Hepatocyte (in vitro differentiated cells): ENCODE measurements at regions not wholly inside any gene's neighbourhood (a gene's known extent, or its start where the extent isn't known, plus 50 kb on each side); places are given as distances from the start of the nearest gene placed in this dataset.

Source experiments
- DNase-seq: peaks from one replicate; pipeline ENCODE4 v3.0.0-alpha.2; 2016; ENCODE audit warnings: low spot score
- H2AFZ ChIP-seq: fragments of 200-600 bp; sonication (generic); 2 replicates; pipeline ENCODE4 v1.6.0; 2016; ENCODE audit warnings: antibody characterized with exemption, mild to moderate bottlenecking
- H3K27ac ChIP-seq: fragments of 200-600 bp; sonication (generic); 2 replicates; pipeline ENCODE4 v1.5.1; 2016; ENCODE audit warnings: mild to moderate bottlenecking
- H3K27me3 ChIP-seq: fragments of 200-600 bp; sonication (generic); 2 replicates; pipeline ENCODE4 v1.6.1; 2016
- H3K36me3 ChIP-seq: fragments of 200-600 bp; sonication (generic); replicated peaks from 2 replicates; pipeline ENCODE4 v1.5.1; 2016; ENCODE audit warnings: low read depth; ENCODE audit not compliant: insufficient read depth
- H3K4me1 ChIP-seq: fragments of 200-600 bp; sonication (generic); 2 replicates; pipeline ENCODE4 v1.5.1; 2016; ENCODE audit warnings: mild to moderate bottlenecking, moderate library complexity; ENCODE audit not compliant: insufficient read depth
- H3K4me2 ChIP-seq: fragments of 200-600 bp; sonication (generic); 2 replicates; pipeline ENCODE4 v1.6.0; 2016
- H3K4me3 ChIP-seq: fragments of 200-600 bp; sonication (generic); 2 replicates; pipeline ENCODE4 v1.5.1; 2016; ENCODE audit warnings: mild to moderate bottlenecking
- H3K79me2 ChIP-seq: fragments of 200-600 bp; sonication (generic); 2 replicates; pipeline ENCODE4 v1.6.0; 2017; ENCODE audit warnings: mild to moderate bottlenecking
- H3K9me2 ChIP-seq: fragments of 200-600 bp; sonication (generic); replicated peaks from 2 replicates; pipeline ENCODE4 v1.6.0; 2017; ENCODE audit warnings: mild to moderate bottlenecking; ENCODE audit not compliant: insufficient read depth
- H3K9me3 ChIP-seq: fragments of 200-600 bp; sonication (generic); 2 replicates; pipeline ENCODE4 v1.5.1; 2016; ENCODE audit warnings: low read depth, mild to moderate bottlenecking
- H4K20me1 ChIP-seq: fragments of 200-600 bp; sonication (generic); 2 replicates; pipeline ENCODE4 v1.6.0; 2016; ENCODE audit warnings: mild to moderate bottlenecking; ENCODE audit not compliant: insufficient read depth, poor library complexity, severe bottlenecking
- EZH2 ChIP-seq: fragments of 200-600 bp; sonication (generic); IDR thresholded peaks from 2 replicates; pipeline ENCODE4 v1.6.1; 2016; ENCODE audit warnings: antibody characterized with exemption, mild to moderate bottlenecking, borderline replicate concordance
- EZH2phosphoT487 ChIP-seq: fragments of 200-600 bp; sonication (generic); IDR thresholded peaks from one replicate; pipeline ENCODE4 v1.6.1; 2018; ENCODE audit warnings: antibody characterized with exemption, mild to moderate bottlenecking, low read depth, moderate library complexity; ENCODE audit not compliant: unreplicated experiment, severe bottlenecking
- WGBS: methylation state at CpG from one replicate; pipeline ENCODE4 v1.1.6; 2016; ENCODE audit warnings: low lambda C conversion rate; ENCODE audit errors: missing lambda C conversion rate; 5-methylcytosine and 5-hydroxymethylcytosine counted together
- TF ChIP-seq, protein P1 (sequence below): fragments of 200-600 bp; sonication (generic); IDR thresholded peaks from 2 replicates; pipeline ENCODE4 v1.5.1; 2016; ENCODE audit warnings: antibody characterized with exemption, mild to moderate bottlenecking; ENCODE audit not compliant: poor library complexity

DNA sequence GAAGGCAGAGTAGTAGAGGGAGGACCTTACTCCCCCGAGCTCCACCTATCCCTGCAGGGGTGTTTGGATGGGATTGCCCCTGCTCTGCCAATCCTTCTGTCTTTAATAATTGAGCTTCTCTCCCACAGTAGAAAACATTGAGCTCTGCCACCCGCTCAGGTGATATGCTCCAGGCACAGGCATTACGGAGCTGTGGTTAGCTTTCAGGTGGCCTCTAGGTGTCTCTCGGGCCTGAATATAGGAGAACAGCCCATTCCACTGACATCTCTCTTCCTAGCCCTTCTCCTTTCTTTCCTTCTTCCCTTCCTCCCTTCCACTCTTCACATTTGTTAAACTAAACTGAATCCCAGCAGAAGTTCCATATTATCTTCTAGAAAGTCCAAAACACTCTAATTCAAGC is 203.4 kb downstream of the SYK start:
- Histone ChIP-seq H3K9me3 (no peaks in the 10 kb centered on the region), H3K4me1 (no peaks in the 10 kb centered on the region), H3K9me2 (no peaks in the 10 kb centered on the region), H3K36me3 (no peaks in the 10 kb centered on the region), H3K4me3 (no peak overlapping the region), H3K4me2 (no peak overlapping the region), H2AFZ (no peak overlapping the region), H3K79me2 (no peaks in the 10 kb centered on the region), H3K27ac (no peak overlapping the region), H4K20me1 (no peaks in the 10 kb centered on the region), H3K27me3 (no peaks in the 10 kb centered on the region)
- DNase-seq: no peak
- TF ChIP-seq, protein P1, sequence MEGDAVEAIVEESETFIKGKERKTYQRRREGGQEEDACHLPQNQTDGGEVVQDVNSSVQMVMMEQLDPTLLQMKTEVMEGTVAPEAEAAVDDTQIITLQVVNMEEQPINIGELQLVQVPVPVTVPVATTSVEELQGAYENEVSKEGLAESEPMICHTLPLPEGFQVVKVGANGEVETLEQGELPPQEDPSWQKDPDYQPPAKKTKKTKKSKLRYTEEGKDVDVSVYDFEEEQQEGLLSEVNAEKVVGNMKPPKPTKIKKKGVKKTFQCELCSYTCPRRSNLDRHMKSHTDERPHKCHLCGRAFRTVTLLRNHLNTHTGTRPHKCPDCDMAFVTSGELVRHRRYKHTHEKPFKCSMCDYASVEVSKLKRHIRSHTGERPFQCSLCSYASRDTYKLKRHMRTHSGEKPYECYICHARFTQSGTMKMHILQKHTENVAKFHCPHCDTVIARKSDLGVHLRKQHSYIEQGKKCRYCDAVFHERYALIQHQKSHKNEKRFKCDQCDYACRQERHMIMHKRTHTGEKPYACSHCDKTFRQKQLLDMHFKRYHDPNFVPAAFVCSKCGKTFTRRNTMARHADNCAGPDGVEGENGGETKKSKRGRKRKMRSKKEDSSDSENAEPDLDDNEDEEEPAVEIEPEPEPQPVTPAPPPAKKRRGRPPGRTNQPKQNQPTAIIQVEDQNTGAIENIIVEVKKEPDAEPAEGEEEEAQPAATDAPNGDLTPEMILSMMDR: peak; percentile 8
- no peak for TF ChIP-seq EZH2
- 62% methylated on average over 4 of the region's 4 CpGs for WGBS

DNA sequence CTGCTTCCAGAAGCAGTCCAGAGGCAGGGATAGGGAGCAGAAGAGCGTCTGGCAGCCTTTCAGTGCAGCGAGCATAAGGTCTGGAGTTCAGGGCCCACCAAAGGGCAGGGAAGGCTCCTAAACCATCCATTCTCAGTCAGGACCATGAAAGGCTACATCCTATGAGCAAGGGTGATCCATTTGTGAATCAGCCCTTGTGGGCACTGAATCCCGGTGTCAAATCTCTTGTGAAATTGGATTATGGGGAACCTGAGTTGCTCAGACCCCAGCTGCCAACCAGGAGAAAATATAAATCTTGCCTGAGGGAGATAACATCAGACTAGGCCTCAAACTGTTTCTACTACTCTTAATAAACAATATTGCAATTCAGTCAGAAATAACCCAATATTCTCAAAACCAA is 204.4 kb downstream of the SYK start:
- WGBS: 89% methylated on average over 3 of the region's 3 CpGs
- H3K36me3 ChIP-seq: no peaks in the 10 kb centered on the region
- no peak overlapping the region for H2AFZ ChIP-seq
- no peaks in the 10 kb centered on the region for H4K20me1 ChIP-seq
- H3K4me2 ChIP-seq: no peak overlapping the region
- DNase-seq: no peak
- no peaks in the 10 kb centered on the region for H3K9me3 ChIP-seq
- H3K27ac ChIP-seq: no peak overlapping the region
- no peak for TF ChIP-seq EZH2
- TF ChIP-seq, protein P1: no peak
- TF ChIP-seq EZH2phosphoT487: no peak
- no peaks in the 10 kb centered on the region for H3K4me1 ChIP-seq
- no peaks in the 10 kb centered on the region for H3K79me2 ChIP-seq
- H3K27me3 ChIP-seq: no peaks in the 10 kb centered on the region
- H3K4me3 ChIP-seq: no peak overlapping the region
- H3K9me2 ChIP-seq: no peaks in the 10 kb centered on the region

- TF ChIP-seq EZH2phosphoT487: no peak
- TF ChIP-seq, protein P1: no peak
- no peak for TF ChIP-seq EZH2
- H3K36me3 ChIP-seq: no peaks in the 10 kb centered on the region
- no peaks in the 10 kb centered on the region for H3K27me3 ChIP-seq
- no peak overlapping the region for H3K27ac ChIP-seq
- no peak overlapping the region for H2AFZ ChIP-seq
- H3K9me3 ChIP-seq: no peaks in the 10 kb centered on the region
- WGBS: 95% methylated on average over 3 of the region's 3 CpGs
- H3K4me2 ChIP-seq: no peak overlapping the region
- H4K20me1 ChIP-seq: no peaks in the 10 kb centered on the region
- no peak overlapping the region for H3K4me3 ChIP-seq
- no peaks in the 10 kb centered on the region for H3K4me1 ChIP-seq
- H3K79me2 ChIP-seq: no peaks in the 10 kb centered on the region
- DNase-seq: no peak
- no peaks in the 10 kb centered on the region for H3K9me2 ChIP-seq
Measured at GRCh38 chr9:91008568-91008967, 206.9 kb downstream of the SYK start.

GRCh38 chr9:91011891-91012290 is 210.3 kb downstream of the SYK start:
- Histone ChIP-seq H3K4me3 (no peak overlapping the region), H3K27ac (no peak overlapping the region), H4K20me1 (no peaks in the 10 kb centered on the region), H3K9me2 (no peaks in the 10 kb centered on the region), H3K4me1 (no peaks in the 10 kb centered on the region), H3K36me3 (no peaks in the 10 kb centered on the region), H3K9me3 (no peaks in the 10 kb centered on the region), H3K79me2 (no peaks in the 10 kb centered on the region), H3K27me3 (no peaks in the 10 kb centered on the region), H2AFZ (no peak overlapping the region), H3K4me2 (no peak overlapping the region)
- WGBS: 57% methylated on average over 3 of the region's 3 CpGs
- no peak for TF ChIP-seq EZH2phosphoT487
- TF ChIP-seq EZH2: no peak
- TF ChIP-seq, protein P1: no peak
- DNase-seq: no peak
